Dermis microvascular lymphatic vessel endothelial cell (primary cell): ENCODE measurements at regions not wholly inside any gene's neighbourhood (a gene's known extent, or its start where the extent isn't known, plus 50 kb on each side); places are given as distances from the start of the nearest gene placed in this dataset.
A peak's percentile ranks its signal among the peaks of the same experiment; 100 is the strongest.

Experiments used
- DNase-seq, 2 donors: peaks; one replicate each; pipeline versions ENCODE4 v3.0.0 to v3.0.0-alpha.2; 2010; ENCODE audit warnings: low read depth in 2 of 2

DNA sequence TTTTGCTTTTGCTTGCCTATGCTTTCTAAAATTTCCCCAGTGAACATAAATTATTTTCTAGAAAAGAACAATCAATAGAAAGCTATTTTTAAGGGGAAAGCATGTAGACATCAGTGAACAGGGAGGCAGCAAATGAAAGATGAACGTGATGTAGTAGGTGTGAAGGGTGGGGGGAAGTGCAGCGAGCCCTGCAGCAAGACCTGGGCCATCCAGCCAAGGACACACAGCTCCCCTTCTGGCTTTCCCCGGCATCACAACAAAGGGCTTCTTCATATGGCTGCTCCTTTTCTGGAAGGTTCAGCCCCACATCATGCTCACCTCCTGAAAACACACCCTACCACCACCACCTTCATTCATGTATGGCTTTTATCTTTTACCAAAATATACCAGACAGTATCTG, 109.2 kb upstream of the ETS2 start:
- DNase-seq = no peak

DNA sequence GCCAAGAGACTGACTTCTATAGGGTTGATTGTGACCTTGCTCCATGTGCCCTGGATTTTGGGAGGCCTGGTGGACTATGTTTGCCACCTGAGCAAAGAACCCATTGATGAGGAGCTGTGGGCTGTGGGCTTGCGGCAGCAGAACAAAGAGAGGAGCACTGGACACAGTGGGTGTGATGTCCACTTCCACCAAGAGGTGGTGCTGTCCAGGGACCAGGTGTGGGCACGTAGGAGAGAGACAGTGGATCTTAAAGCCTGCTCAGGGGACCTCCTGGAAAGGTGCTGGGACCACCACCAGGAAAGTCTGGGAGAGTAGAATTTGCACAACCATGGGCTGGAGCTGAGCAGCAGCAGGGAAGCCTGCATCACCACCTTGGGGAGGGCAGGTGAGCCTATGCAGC, 106.7 kb upstream of the ETS2 start:
- peak in 1 of 2 donors; percentile 6 for DNase-seq

DNA sequence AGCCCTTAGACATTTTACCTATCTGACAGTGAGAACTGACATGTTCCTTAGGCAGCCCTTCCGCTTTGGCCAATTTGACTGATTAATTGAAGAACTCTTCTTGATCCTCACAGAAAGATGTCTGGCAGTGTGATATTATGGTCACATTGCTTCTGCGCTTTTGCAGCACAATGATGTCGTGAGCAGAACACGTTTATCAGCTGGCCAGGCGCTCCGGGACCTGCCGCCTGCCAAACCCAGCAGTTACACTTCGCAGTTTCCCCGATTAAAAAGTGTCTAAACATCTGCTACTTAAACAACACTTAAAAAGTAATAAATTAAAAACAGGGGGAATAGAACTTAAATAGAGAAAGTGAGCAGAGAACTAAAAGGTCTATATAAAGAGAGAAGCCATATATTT, 103.5 kb upstream of the ETS2 start:
- no peak for DNase-seq

DNA sequence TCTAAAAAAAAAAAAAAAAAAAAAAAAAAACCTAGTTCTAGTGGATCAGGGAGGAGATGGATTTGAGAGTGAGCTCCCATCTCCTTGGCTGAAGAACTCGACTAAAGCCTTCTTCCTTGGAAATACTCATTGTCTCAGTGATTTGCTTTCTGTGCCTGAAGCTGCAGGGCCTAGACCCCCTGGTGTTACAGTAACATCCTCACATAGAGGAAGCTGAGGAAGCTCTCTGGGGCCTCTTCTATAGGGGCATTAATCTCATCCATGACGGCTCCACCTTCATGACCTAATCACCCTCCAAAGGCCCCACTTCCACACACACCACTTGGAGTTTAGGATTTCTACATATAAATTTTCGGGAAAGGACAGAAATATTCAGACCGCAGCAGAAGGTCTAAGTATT, 95.9 kb upstream of the ETS2 start:
- no peak for DNase-seq

DNA sequence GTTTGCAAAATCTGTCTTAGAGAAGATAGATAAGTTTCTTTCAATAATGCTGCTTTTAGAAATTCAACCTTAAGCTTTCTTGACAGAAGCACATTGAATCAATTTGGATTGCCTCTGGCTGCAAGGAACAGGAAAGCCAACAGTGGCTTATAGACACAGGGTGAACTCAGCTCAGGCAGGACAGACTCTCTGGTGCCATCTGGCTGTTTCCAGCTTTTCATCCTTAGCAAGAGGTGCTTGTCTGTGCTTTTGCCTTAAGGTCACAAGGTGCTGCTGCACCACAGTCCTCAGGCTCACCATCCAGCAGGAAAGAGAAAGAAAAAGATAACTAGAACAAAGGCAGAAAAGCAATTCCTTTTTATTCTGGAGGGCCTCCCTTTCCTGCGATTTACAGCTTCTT, 93.7 kb upstream of the ETS2 start:
- peak; percentile 22 to 60 for DNase-seq

DNA sequence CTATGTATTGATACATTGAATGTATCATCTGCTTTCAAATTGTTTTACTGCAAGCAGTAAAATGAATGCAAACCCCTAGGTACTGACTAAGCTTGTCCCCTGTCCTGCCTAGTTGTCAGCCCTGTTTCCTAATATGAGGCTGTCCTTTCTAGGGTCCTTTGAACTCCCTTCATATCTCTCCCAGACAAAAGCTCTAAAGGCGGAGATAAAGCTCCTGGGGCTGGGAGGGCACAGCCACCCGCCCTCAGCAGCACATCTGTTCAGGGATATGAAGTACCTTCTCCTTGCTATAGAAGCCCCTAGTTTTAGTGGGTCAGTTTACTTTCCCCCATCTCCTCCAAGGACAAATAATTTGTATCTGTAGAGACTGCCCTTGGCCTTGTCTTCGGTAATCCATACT, 93.1 kb upstream of the ETS2 start:
- no peak for DNase-seq

DNA sequence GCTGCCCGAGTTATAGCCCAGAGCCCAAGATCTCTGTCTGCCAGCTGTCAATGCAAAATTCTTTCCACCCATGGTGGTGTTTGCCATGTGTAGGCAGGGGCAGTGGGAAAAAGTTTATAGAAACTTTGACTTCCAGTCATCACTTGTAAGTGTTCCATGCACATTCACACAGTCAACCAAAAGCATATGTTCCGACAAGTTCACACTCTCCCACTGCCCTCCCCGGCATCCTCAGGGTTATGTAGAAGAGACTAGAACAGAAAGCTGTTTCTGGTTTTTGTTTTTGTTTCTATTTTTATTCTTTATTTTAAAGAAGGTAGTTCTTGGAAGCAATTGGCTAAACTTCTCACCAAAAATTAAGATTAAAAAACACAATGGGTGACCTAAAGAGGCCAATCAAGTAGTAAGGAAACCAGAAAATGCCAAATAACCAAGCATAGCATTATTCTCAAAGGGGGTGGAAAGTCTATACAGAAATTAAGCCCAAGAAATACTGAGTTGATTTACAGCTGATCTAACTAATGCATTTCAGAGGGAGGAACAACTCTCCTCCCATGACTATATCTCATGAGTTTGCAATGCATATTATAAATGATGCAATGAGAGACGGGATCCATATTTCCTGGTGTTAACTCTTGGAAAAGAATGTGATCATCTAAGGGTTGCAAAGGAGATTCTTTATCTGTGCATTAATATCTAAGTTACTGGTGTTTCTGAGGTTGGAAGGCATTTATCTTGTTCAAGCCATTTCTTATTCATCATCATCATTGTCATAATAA, 91.5 kb upstream of the ETS2 start:
- no peak for DNase-seq

DNA sequence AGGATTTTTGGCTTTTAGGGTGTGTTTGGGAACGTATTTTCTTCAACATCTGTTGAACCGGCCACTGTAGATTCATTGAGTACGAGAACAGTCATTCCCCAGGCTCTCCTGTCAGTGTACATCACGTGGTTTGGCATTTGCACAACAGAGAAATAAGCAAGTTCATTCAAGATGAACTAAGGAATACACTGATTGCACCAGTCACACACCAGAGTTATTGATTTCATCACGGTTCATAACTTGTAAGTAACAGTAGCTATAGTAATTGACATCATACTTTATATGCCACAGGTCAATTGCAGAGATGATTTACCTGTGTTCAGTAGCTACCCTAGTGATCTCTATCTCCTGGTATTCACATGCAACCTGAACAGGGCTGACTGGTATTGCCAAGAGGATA, 90.7 kb upstream of the ETS2 start:
- DNase-seq = no peak

DNA sequence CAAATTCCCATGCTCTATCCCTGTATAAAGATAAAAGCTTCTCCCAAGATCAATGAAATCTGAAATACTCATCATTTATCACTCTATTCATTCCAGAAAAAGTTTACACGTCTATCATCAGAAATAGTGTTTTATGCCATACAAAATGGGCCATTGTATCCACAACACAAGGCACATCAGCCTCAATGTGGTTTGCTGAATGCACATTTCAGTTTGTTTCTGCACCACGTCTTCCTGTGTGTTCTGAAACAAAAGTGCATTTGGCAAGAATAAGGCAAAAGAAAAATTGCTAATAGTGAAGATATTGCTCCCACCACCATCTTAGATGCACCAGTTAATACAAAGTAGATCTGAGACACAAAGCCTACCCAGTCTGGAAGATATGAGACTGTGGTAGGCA, 89.6 kb upstream of the ETS2 start:
- DNase-seq = no peak

DNA sequence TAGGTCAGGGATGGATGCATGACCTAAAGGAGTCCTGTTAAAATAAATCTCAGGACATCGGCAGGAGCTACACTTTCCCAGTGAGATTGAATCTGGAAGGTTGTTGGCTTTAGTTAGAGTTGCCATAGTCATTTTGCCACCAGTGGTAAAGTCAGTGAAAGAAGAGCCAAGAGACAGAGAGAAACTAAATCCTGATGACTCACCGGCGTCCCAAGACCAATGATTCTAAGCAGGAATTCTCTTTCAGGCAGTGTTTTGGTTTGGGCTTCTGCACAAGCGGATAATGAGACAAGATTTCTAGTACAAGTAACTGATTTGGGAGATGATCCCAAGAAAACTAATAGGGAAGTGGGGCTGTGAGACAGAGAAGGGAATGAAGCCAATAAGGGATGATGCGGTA, 88.8 kb upstream of the ETS2 start:
- DNase-seq = no peak

DNA sequence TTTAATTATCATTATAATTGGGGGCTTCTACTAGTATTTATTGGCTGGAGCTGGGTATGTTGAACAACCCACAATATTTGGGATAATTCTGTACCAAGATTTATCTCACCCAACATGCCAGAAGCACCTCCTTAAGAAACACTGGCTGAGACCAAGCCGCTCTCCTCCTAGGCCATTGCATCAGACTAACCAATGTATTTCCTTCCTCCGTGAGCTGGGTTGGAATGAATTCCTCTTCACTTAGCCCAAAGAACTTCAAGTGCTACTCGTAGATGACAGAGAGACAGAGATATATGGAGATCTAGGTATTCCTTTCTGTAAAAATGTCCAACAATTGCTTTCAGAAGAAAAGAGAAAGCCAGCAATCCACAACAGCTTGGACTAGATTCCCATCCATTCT, 87.2 kb upstream of the ETS2 start:
- no peak for DNase-seq

DNA sequence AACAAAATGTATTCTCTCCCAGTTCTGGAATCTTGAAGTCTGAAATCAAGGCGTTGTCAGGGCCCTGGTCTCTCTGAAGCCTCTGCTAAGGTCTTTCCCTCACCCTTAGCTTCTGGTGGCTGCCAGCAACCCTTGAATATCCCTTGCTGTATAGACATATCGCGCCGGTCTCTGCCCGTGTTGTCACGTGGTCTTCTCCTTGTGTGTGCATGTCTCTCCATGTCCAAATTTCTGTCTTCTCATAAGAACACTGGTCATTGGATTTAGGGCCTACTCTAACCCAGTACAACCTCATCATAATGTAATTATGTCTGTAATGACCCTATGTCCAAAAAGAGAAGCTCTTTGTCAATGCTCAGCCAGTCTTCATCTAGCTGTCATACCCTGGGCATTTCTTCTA, 85.7 kb upstream of the ETS2 start:
- DNase-seq = no peak

DNA sequence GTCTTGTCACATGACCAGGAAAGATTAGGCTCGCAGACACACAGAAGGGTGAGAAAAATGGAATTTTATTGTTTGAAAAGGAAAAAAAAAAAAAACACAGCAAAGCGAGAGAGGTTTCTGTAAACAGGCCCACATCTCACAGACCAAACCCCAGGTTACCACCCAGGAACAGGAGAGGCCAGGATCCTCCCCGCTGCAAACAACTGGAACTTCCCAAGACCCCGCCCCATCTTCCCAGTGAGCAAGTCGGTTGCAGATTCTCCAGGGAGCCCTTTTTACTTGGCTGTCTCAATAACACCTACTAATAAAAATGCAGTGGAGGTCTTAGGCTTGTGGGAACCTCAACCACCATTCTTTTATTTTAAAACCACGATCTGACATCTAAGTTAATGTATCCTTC, 84.7 kb upstream of the ETS2 start:
- DNase-seq = no peak

DNA sequence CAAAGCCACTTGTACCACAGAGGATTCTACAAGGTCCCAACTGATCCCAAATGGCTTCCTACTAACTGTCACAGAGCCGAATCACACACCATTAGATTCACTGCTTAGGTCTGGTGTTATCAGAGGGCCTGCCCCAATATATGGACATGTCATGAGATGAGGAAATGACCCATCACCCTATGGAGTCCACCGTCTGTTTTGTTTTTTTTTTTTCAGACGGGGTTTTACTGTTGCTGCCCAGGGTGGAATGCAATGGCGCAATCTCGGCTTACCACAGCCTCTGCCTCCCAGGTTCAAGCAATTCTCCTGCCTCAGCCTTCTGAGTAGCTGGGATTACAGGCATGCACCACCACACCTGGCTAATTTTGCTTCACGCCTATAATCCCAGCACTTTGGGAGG, 83.8 kb upstream of the ETS2 start:
- no peak for DNase-seq

DNA sequence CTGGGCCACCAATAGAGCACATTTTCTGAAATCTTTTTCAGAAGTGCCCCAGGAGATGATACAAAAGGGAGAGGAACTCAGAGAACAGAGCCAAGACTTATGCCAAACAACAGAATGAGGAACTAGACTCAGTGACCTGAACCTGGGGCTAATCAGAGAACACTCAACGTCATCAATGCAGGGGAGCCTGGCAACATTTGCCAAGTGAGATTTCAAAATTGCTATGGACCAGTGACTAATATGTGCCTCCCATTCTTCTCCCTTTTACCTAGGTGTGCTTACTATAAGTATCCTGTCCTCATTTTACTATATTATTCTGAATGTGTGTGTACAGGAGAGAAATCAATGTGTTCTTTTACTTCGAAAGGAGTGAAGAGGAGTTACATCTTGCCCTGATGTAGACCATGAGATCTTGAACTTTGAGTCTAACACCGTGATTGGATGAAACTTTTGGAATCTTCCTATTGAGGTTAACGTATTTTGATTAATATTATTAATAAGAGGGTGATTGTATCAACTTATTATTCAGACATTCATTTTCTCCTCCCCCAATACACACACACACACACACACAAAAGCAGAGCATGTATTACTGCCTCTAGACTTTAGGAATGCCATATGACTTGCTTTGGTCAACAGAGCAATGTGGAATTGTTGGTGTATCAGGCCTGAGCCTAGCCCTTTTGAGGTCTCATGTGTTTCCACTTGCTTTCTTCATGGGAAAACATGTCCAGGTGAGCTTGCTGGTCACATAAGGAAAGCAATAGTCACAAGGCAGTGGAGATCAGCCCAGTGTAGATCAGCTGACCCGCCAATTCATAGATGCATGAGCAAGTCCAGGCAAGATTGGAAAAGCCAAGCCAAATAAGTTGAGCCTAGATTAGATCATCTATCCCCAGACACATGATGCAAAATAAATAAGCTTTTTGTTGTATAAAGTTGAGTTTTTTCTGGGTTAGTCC, 80.3 kb upstream of the ETS2 start:
- DNase-seq = no peak

DNA sequence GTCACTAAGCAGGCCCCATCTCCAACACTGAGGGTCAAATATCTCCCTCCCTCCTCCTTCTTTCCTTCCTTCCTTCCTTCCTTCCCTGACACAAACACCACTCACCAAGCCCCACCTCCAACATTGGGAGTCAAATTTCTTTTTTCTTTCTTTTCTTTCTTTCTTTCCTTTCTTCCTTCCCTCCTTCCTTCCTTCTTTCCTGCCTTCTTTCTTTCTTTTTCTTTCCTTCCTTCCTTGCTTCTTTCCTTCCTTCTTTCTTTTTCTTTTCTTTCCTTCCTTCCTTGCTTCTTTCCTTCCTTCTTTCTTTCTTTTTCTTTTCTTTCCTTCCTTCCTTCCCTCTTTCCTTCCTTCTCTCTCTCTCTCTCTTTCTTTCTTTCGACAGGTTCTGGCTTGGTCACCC, 79.2 kb upstream of the ETS2 start:
- DNase-seq = no peak

DNA sequence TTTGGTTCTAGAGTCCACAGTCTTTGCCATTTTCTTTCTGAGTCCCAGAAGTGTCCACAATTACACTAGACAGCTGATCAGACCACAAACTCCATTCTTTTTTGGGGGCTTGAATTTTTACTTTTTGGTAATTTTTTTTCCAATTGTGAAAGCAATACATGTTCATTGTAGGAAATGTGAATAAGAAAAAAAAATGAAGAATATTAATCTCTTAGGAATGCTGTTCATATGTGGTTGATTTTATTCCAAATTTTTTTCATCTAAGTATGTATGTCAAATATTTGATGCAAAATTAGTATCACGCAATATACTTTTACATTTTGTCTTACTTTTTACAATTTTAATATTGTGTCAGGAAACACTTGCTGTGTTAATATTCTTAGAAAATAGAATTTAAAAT, 76.4 kb upstream of the ETS2 start:
- no peak for DNase-seq

DNA sequence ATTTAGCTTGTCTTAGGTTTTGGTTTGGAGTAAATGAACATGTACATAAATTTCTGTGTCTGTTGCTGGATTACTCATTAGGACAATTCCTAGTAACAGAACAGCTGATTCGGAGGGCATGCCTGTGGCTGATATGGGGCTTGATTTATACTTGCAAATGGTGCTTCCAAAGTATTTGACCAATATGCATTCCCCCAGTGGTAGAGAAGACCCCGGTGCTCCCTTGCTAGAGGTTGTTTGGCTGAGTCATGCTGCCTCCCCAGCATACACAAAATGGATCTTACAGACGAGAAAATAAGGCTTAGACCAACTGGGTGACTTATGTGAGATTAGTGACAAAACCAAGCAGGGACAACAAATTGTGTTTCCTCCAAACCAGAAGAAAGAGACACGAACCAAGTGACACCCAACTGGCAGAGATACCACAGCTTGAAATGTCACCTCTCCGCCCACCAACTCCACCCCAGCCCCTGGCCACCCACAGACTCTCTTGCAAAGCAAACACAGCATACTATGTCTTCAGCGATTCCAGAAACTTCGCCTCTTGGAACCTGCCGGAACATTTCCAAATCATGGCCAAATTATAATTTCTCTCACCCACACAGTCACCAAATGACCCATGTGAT, 75.9 kb upstream of the ETS2 start:
- no peak for DNase-seq

DNA sequence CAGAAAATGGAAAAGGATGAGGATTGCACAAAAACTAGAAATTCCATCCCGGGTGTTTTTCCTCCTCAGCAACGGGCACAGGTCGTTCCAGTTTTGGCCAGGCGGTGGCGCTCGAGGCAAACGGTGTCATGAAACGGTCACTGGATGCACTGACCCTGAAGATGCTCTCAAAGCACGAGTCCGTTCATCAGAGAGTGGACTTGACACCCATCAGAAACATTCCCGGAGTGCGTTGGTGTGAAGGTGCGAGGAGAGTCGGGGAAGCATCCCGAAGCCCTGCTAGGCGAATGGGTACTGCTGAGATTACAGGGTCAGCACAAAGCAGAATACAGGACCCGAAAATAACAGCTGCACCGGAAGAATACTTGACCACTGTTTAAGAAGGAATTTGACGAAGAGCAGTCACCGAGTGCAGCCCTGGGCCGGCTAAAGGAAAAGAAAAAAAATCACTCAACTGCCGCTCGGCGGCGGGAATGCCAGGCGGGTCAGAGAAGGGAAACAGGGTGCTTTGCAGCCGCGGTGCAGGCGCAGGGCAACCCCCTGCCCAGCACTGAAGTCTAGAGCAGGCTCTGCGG, 71.7 kb upstream of the ETS2 start:
- DNase-seq = peak; percentile 41 to 69

DNA sequence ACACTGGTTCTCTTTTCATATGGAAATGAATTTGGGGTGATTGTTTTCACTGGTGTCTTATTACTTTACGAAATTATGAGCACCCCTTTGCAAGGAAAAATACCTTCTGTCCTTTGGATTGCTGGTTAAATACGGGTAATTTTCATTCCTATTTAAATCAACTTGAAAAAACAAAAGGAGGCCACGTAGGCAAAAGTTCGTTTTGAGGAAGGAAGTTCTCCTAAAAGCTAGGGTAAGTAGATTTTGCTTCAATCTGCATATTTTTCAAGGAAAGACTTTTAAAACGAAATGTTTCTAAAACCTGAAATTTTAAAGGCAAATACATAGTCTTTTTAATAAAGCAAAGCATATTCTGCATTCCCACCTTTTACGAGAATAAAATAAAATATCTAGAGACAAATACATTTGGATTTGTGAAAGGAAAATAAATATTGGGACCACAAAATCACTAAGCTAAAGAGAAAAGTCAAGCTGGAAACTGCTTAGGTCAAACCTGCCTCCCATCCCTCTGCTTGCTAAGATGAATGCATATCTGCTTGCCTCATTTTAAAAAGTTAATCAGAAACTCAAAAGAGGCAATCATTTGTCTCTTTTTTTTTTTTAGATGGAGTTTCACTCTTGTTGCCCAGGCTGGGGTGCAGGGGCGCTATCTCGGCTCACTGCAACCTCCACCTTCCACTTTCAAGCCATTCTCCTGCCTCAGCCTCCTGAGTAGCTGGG, 70.9 kb upstream of the ETS2 start:
- no peak for DNase-seq

DNA sequence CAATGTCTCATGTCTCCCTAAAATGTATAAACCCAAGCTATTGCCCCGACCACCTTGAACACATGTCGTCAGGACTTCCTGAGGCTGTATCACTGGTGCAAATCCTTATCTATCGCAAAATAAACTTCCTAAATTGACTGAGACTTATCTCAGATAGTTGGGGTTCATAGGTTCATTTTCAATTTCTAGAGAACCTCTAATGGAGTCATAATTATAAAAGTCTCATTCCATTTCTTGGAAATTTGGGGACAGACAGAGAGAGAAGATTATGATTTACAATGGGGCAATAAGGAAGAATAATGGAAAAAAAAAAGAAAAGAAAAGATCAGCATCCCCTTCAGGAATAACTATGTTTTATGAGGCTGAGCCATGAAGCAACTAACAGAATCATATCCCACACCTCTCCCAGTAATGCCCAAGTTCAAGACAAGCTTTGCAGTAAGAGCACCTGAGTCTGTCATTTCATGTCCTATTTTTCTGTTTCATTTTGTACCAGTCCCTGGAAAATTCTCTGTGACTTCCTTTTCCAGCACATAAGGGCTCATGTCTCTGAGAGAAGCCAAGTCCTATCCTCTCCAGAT, 70.0 kb upstream of the ETS2 start:
- DNase-seq = no peak
